C4-2B (cell line): ENCODE measurements at regions not wholly inside any gene's neighbourhood (a gene's known extent, or its start where the extent isn't known, plus 50 kb on each side); places are given as distances from the start of the nearest gene placed in this dataset.

Experiments used
- CTCF ChIP-seq: fragments of 450-650 bp; conservative IDR thresholded peaks from 2 replicates; pipeline ENCODE4 v1.5.1; 2017; ENCODE audit warnings: mild to moderate bottlenecking
- ZFX ChIP-seq: fragments of 450-650 bp; IDR thresholded peaks from 2 replicates; pipeline ENCODE4 v1.6.1; 2017

- no peak for TF ChIP-seq CTCF
- TF ChIP-seq ZFX = no peak
Observed at GRCh38 chrX:84893897-84894296, 109.8 kb upstream of the APOOL start.
